Astrocyte of the cerebellum (primary cell): ENCODE measurements at regions not wholly inside any gene's neighbourhood (a gene's known extent, or its start where the extent isn't known, plus 50 kb on each side); places are given as distances from the start of the nearest gene placed in this dataset.
"Not testable (repeated sequence)": the region's sequence is repeated elsewhere in the genome, so short reads cannot be mapped to it uniquely, and the experiment has no call there.

Experiments
- DNase-seq: peaks from one replicate; pipeline ENCODE4 v3.0.0-alpha.2; 2011; ENCODE audit warnings: low read depth
- H3K4me3 ChIP-seq: 2 replicates; pipeline ENCODE4 v1.5.1; 2011; ENCODE audit warnings: mild to moderate bottlenecking, low read depth, low read length, moderate library complexity
- CTCF ChIP-seq: IDR thresholded peaks from 2 replicates; pipeline ENCODE4 v1.5.1; 2012; ENCODE audit warnings: low read length, low read depth, moderate library complexity, mild to moderate bottlenecking; ENCODE audit errors: missing control alignments
- in situ Hi-C: cut with HindIII; loops from 2 replicates; pipeline ENCODE4 v1.10.0; 2017; ENCODE audit warnings: low sequenced_read_pairs

GRCh38 chr15:62250978-62251377, 85.9 kb upstream of the C2CD4B start:
- TF ChIP-seq CTCF = no peak
- no peak for DNase-seq
- H3K4me3 ChIP-seq = no peak overlapping the region
- in situ Hi-C loops = no loop called here

- in situ Hi-C loops = no loop called here
- no peak overlapping the region for H3K4me3 ChIP-seq
- no peak for TF ChIP-seq CTCF
- DNase-seq = no peak
These were observed 88.2 kb upstream of the C2CD4B start for GRCh38 chr15:62253294-62253693.

GRCh38 chr15:62254137-62254934, 89.3 kb upstream of the C2CD4B start:
- TF ChIP-seq CTCF = peak; percentile 79
- in situ Hi-C loops = no loop called here
- DNase-seq = peak; percentile 12
- no peak overlapping the region for H3K4me3 ChIP-seq

GRCh38 chr15:62256430-62256829, 91.3 kb upstream of the C2CD4B start:
- DNase-seq, H3K4me3 ChIP-seq, in situ Hi-C loops: not testable (repeated sequence)

- in situ Hi-C loops = no loop called here
- TF ChIP-seq CTCF = no peak
- DNase-seq = no peak
- H3K4me3 ChIP-seq = no peak overlapping the region
These were observed 93.0 kb upstream of the C2CD4B start for GRCh38 chr15:62257996-62258521.

GRCh38 chr15:62262305-62262941, 97.3 kb upstream of the C2CD4B start:
- H3K4me3 ChIP-seq = no peak overlapping the region
- DNase-seq = no peak
- TF ChIP-seq CTCF = no peak
- in situ Hi-C loops = no loop called here

GRCh38 chr15:62264196-62264595, 99.1 kb upstream of the C2CD4B start:
- no peak for TF ChIP-seq CTCF
- in situ Hi-C loops = no loop called here
- H3K4me3 ChIP-seq = no peak overlapping the region
- no peak for DNase-seq
